GM19438 (cell line): ENCODE measurements at regions not wholly inside any gene's neighbourhood (a gene's known extent, or its start where the extent isn't known, plus 50 kb on each side); places are given as distances from the start of the nearest gene placed in this dataset.
"Not testable (repeated sequence)": the region's sequence is repeated elsewhere in the genome, so short reads cannot be mapped to it uniquely, and the experiment has no call there.

Experiments used
- ATAC-seq: cut with Tn5 transposase; IDR thresholded peaks from one replicate; pipeline ENCODE4 v1.9.1; 2021; ENCODE audit warnings: low read depth; ENCODE audit not compliant: unreplicated experiment

GRCh38 chrX:13387666-13388494, 68.0 kb upstream of the ATXN3L start:
- no peak for ATAC-seq

GRCh38 chrX:13386636-13387035, 66.8 kb upstream of the ATXN3L start:
- ATAC-seq, result no peak

GRCh38 chrX:13386092-13386491, 66.2 kb upstream of the ATXN3L start:
- no peak for ATAC-seq

- no peak for ATAC-seq
Observed at GRCh38 chrX:13383907-13384306, 64.1 kb upstream of the ATXN3L start.

- ATAC-seq, result no peak
Observed at GRCh38 chrX:13381514-13381913, 61.7 kb upstream of the ATXN3L start.

- no peak for ATAC-seq
Observed at GRCh38 chrX:13380211-13380610, 60.4 kb upstream of the ATXN3L start.

- not testable (repeated sequence) for ATAC-seq
Observed at GRCh38 chrX:13378562-13379518, 59.0 kb upstream of the ATXN3L start.

GRCh38 chrX:13377550-13377934, 57.7 kb upstream of the ATXN3L start:
- ATAC-seq, result no peak

- ATAC-seq, result no peak
Observed at GRCh38 chrX:13376857-13377549, 57.1 kb upstream of the ATXN3L start.

- ATAC-seq, result not testable (repeated sequence)
Observed at GRCh38 chrX:13375596-13375995, 55.7 kb upstream of the ATXN3L start.

- no peak for ATAC-seq
Observed at GRCh38 chrX:13374364-13374763, 54.5 kb upstream of the ATXN3L start.

- ATAC-seq, result no peak
Observed at GRCh38 chrX:13373431-13374187, 53.8 kb upstream of the ATXN3L start.

GRCh38 chrX:13373027-13373426, 53.2 kb upstream of the ATXN3L start:
- ATAC-seq, result no peak

- ATAC-seq, result no peak
Observed at GRCh38 chrX:13372203-13372980, 52.5 kb upstream of the ATXN3L start.

GRCh38 chrX:13371186-13371585, 51.3 kb upstream of the ATXN3L start:
- ATAC-seq, result no peak

- no peak for ATAC-seq
Observed at GRCh38 chrX:13370713-13371112, 50.9 kb upstream of the ATXN3L start.
